ENCODE measurements at regions not wholly inside any gene's neighbourhood (a gene's known extent, or its start where the extent isn't known, plus 50 kb on each side); places are given as distances from the start of the nearest gene placed in this dataset.

- TF ChIP-seq CTCF (IDR thresholded peaks at IDR 0.05; ENCODE audit: low read length, missing control alignments), result no peak
- no peak for DNase-seq (ENCODE audit: low read depth)
- H3K4me3 ChIP-seq (replicated peaks; ENCODE audit: low read depth, low read length), result no peak overlapping the region
Observed at GRCh38 chr22:34102633-34103032, 182.4 kb upstream of the LARGE1 start.

- DNase-seq (ENCODE audit: low read depth), result no peak
- no peak for TF ChIP-seq CTCF (IDR thresholded peaks at IDR 0.05; ENCODE audit: low read length, missing control alignments)
- H3K4me3 ChIP-seq (replicated peaks; ENCODE audit: low read depth, low read length), result no peak overlapping the region
Observed at GRCh38 chr22:34105461-34106062, 185.3 kb upstream of the LARGE1 start.

GRCh38 chr22:34108168-34108567 is 187.9 kb upstream of the LARGE1 start:
- TF ChIP-seq CTCF (IDR thresholded peaks at IDR 0.05; ENCODE audit: low read length, missing control alignments), result no peak
- no peak overlapping the region for H3K4me3 ChIP-seq (replicated peaks; ENCODE audit: low read depth, low read length)
- DNase-seq (ENCODE audit: low read depth), result no peak

GRCh38 chr22:34111210-34111824 is 191.0 kb upstream of the LARGE1 start:
- TF ChIP-seq CTCF (IDR thresholded peaks at IDR 0.05; ENCODE audit: low read length, missing control alignments), result peak; percentile 67
- no peak overlapping the region for H3K4me3 ChIP-seq (replicated peaks; ENCODE audit: low read depth, low read length)
- peak; percentile 26 for DNase-seq (ENCODE audit: low read depth)

- no peak for TF ChIP-seq CTCF (IDR thresholded peaks at IDR 0.05; ENCODE audit: low read length, missing control alignments)
- no peak for DNase-seq (ENCODE audit: low read depth)
- no peak overlapping the region for H3K4me3 ChIP-seq (replicated peaks; ENCODE audit: low read depth, low read length)
Observed at GRCh38 chr22:34113381-34113780, 193.1 kb upstream of the LARGE1 start.

- TF ChIP-seq CTCF (IDR thresholded peaks at IDR 0.05; ENCODE audit: low read length, missing control alignments), result no peak
Observed at GRCh38 chr22:34114406-34114805, 194.1 kb upstream of the LARGE1 start.

GRCh38 chr22:34115722-34116121 is 195.4 kb upstream of the LARGE1 start:
- TF ChIP-seq CTCF (IDR thresholded peaks at IDR 0.05; ENCODE audit: low read length, missing control alignments), result no peak
- no peak overlapping the region for H3K4me3 ChIP-seq (replicated peaks; ENCODE audit: low read depth, low read length)
- DNase-seq (ENCODE audit: low read depth), result no peak

More at GRCh38 chr22:34114406-34114805, 194.1 kb upstream of the LARGE1 start:
- no peak overlapping the region for H3K4me3 ChIP-seq (replicated peaks; ENCODE audit: low read depth, low read length)
- no peak for DNase-seq (ENCODE audit: low read depth)
